ENCODE measurements at regions not wholly inside any gene's neighbourhood (a gene's known extent, or its start where the extent isn't known, plus 50 kb on each side); places are given as distances from the start of the nearest gene placed in this dataset.

- Histone ChIP-seq H3K9ac (ENCODE audit: low read depth, low read length, poor library complexity) (no peak overlapping the region), H3K4ac (ENCODE audit: low read length) (no peak overlapping the region), H2BK15ac (ENCODE audit: low read length) (no peak overlapping the region), H3K9me3 (replicated peaks in 1 of 2; ENCODE audit: control insufficient read depth in 2 of 2, insufficient read depth in 1 of 2, low read depth in 1 of 2, low read length in 2 of 2) (no peaks in the 10 kb centered on the region), H3K79me1 (ENCODE audit: low read depth, low read length) (no peaks in the 10 kb centered on the region), H2AK5ac (ENCODE audit: low read depth, low read length) (no peak overlapping the region), H2BK5ac (ENCODE audit: low read length) (no peak overlapping the region), H3K27ac (replicated peaks; ENCODE audit: low read length) (no peak overlapping the region), H4K91ac (ENCODE audit: low read depth, low read length, poor library complexity) (no peak overlapping the region), H2AFZ (ENCODE audit: low read length) (no peak overlapping the region), H3K18ac (ENCODE audit: low read length) (no peak overlapping the region), H3K4me2 (ENCODE audit: insufficient read depth, low read length, poor library complexity, severe bottlenecking) (no peak overlapping the region), H2BK12ac (ENCODE audit: low read length) (no peak overlapping the region), H3K27me3 (ENCODE audit: control insufficient read depth in 3 of 3, insufficient read depth in 3 of 3, low read depth in 1 of 3, low read length in 3 of 3) (no peaks in the 10 kb centered on the region), H3K4me3 (ENCODE audit: low read length in 2 of 2) (no peak overlapping the region), H4K8ac (ENCODE audit: low read depth, low read length) (no peak overlapping the region), H3K4me1 (ENCODE audit: control insufficient read depth in 2 of 2, insufficient read depth in 1 of 2, low read depth in 1 of 2, low read length in 2 of 2) (no peaks in the 10 kb centered on the region), H3K23ac (ENCODE audit: low read depth, low read length, poor library complexity) (no peak overlapping the region), H2BK120ac (ENCODE audit: low read depth, low read length) (no peak overlapping the region), H3K14ac (ENCODE audit: low read length) (no peak overlapping the region), H3K36me3 (replicated peaks in 1 of 2; ENCODE audit: control insufficient read depth in 2 of 2, insufficient read depth in 2 of 2, low read length in 2 of 2) (no peaks in the 10 kb centered on the region)
- no peak for DNase-seq (ENCODE audit: low spot score)
- WGBS, 2 donors (ENCODE audit: extremely low coverage in 2 of 2, insufficient read length in 2 of 2, insufficient replicate concordance in 1 of 2) = no CpG with 5 or more reads among the region's 3 CpGs
These were observed 305.0 kb downstream of the SHQ1 start for GRCh38 chr3:72543246-72543645.

GRCh38 chr3:72542781-72543180 lies 305.5 kb downstream of the SHQ1 start:
- H2AFZ ChIP-seq (ENCODE audit: low read length) = no peak overlapping the region
- no peak overlapping the region for H3K14ac ChIP-seq (ENCODE audit: low read length)
- no peak overlapping the region for H2BK12ac ChIP-seq (ENCODE audit: low read length)
- no peaks in the 10 kb centered on the region for H3K79me1 ChIP-seq (ENCODE audit: low read depth, low read length)
- no peak overlapping the region for H3K23ac ChIP-seq (ENCODE audit: low read depth, low read length, poor library complexity)
- H3K27me3 ChIP-seq (ENCODE audit: control insufficient read depth in 3 of 3, insufficient read depth in 3 of 3, low read depth in 1 of 3, low read length in 3 of 3) = no peaks in the 10 kb centered on the region
- no peak overlapping the region for H3K4ac ChIP-seq (ENCODE audit: low read length)
- H3K18ac ChIP-seq (ENCODE audit: low read length) = no peak overlapping the region
- no peak overlapping the region for H3K9ac ChIP-seq (ENCODE audit: low read depth, low read length, poor library complexity)
- no peak overlapping the region for H4K91ac ChIP-seq (ENCODE audit: low read depth, low read length, poor library complexity)
- H3K36me3 ChIP-seq (replicated peaks in 1 of 2; ENCODE audit: control insufficient read depth in 2 of 2, insufficient read depth in 2 of 2, low read length in 2 of 2) = no peaks in the 10 kb centered on the region
- no peak overlapping the region for H2BK15ac ChIP-seq (ENCODE audit: low read length)
- H4K8ac ChIP-seq (ENCODE audit: low read depth, low read length) = no peak overlapping the region
- DNase-seq (ENCODE audit: low spot score) = no peak
- H3K4me1 ChIP-seq (ENCODE audit: control insufficient read depth in 2 of 2, insufficient read depth in 1 of 2, low read depth in 1 of 2, low read length in 2 of 2) = no peaks in the 10 kb centered on the region
- WGBS, 2 donors (ENCODE audit: extremely low coverage in 2 of 2, insufficient read length in 2 of 2, insufficient replicate concordance in 1 of 2) = no CpG with 5 or more reads among the region's 6 CpGs
- H2BK5ac ChIP-seq (ENCODE audit: low read length) = no peak overlapping the region
- H2AK5ac ChIP-seq (ENCODE audit: low read depth, low read length) = no peak overlapping the region
- no peak overlapping the region for H3K4me3 ChIP-seq (ENCODE audit: low read length in 2 of 2)
- no peak overlapping the region for H3K4me2 ChIP-seq (ENCODE audit: insufficient read depth, low read length, poor library complexity, severe bottlenecking)
- no peak overlapping the region for H2BK120ac ChIP-seq (ENCODE audit: low read depth, low read length)
- H3K9me3 ChIP-seq (replicated peaks in 1 of 2; ENCODE audit: control insufficient read depth in 2 of 2, insufficient read depth in 1 of 2, low read depth in 1 of 2, low read length in 2 of 2) = no peaks in the 10 kb centered on the region
- no peak overlapping the region for H3K27ac ChIP-seq (replicated peaks; ENCODE audit: low read length)

- H3K18ac ChIP-seq (ENCODE audit: low read length) = no peak overlapping the region
- WGBS, 2 donors (ENCODE audit: extremely low coverage in 2 of 2, insufficient read length in 2 of 2, insufficient replicate concordance in 1 of 2) = no CpG with 5 or more reads among the region's 5 CpGs
- H2BK12ac ChIP-seq (ENCODE audit: low read length) = no peak overlapping the region
- H4K91ac ChIP-seq (ENCODE audit: low read depth, low read length, poor library complexity) = no peak overlapping the region
- H3K9me3 ChIP-seq (replicated peaks in 1 of 2; ENCODE audit: control insufficient read depth in 2 of 2, insufficient read depth in 1 of 2, low read depth in 1 of 2, low read length in 2 of 2) = no peaks in the 10 kb centered on the region
- H2BK5ac ChIP-seq (ENCODE audit: low read length) = no peak overlapping the region
- H3K14ac ChIP-seq (ENCODE audit: low read length) = no peak overlapping the region
- no peak overlapping the region for H2BK15ac ChIP-seq (ENCODE audit: low read length)
- H3K4me2 ChIP-seq (ENCODE audit: insufficient read depth, low read length, poor library complexity, severe bottlenecking) = no peak overlapping the region
- DNase-seq (ENCODE audit: low spot score) = no peak
- no peak overlapping the region for H3K4me3 ChIP-seq (ENCODE audit: low read length in 2 of 2)
- H2AK5ac ChIP-seq (ENCODE audit: low read depth, low read length) = no peak overlapping the region
- no peak overlapping the region for H3K27ac ChIP-seq (replicated peaks; ENCODE audit: low read length)
- no peak overlapping the region for H3K23ac ChIP-seq (ENCODE audit: low read depth, low read length, poor library complexity)
- H3K9ac ChIP-seq (ENCODE audit: low read depth, low read length, poor library complexity) = no peak overlapping the region
- no peak overlapping the region for H3K4ac ChIP-seq (ENCODE audit: low read length)
- no peak overlapping the region for H2AFZ ChIP-seq (ENCODE audit: low read length)
- peaks cover 0 to 2% of the 10 kb centered on the region in 2 donors for H3K4me1 ChIP-seq (ENCODE audit: control insufficient read depth in 2 of 2, insufficient read depth in 1 of 2, low read depth in 1 of 2, low read length in 2 of 2)
- peaks cover 0 to 4% (median 0%) of the 10 kb centered on the region in 3 experiments for H3K27me3 ChIP-seq (ENCODE audit: control insufficient read depth in 3 of 3, insufficient read depth in 3 of 3, low read depth in 1 of 3, low read length in 3 of 3)
- no peak overlapping the region for H4K8ac ChIP-seq (ENCODE audit: low read depth, low read length)
- no peaks in the 10 kb centered on the region for H3K36me3 ChIP-seq (replicated peaks in 1 of 2; ENCODE audit: control insufficient read depth in 2 of 2, insufficient read depth in 2 of 2, low read length in 2 of 2)
- H2BK120ac ChIP-seq (ENCODE audit: low read depth, low read length) = no peak overlapping the region
- no peaks in the 10 kb centered on the region for H3K79me1 ChIP-seq (ENCODE audit: low read depth, low read length)
These were observed 308.4 kb downstream of the SHQ1 start for GRCh38 chr3:72539856-72540255.

- no peak overlapping the region for H3K9ac ChIP-seq (ENCODE audit: low read depth, low read length, poor library complexity)
- no peak overlapping the region for H4K8ac ChIP-seq (ENCODE audit: low read depth, low read length)
- H3K4ac ChIP-seq (ENCODE audit: low read length) = no peak overlapping the region
- H2BK15ac ChIP-seq (ENCODE audit: low read length) = no peak overlapping the region
- H3K9me3 ChIP-seq (replicated peaks in 1 of 2; ENCODE audit: control insufficient read depth in 2 of 2, insufficient read depth in 1 of 2, low read depth in 1 of 2, low read length in 2 of 2) = no peaks in the 10 kb centered on the region
- H2BK12ac ChIP-seq (ENCODE audit: low read length) = no peak overlapping the region
- no peak overlapping the region for H3K18ac ChIP-seq (ENCODE audit: low read length)
- peaks cover 0 to 2% of the 10 kb centered on the region in 2 donors for H3K4me1 ChIP-seq (ENCODE audit: control insufficient read depth in 2 of 2, insufficient read depth in 1 of 2, low read depth in 1 of 2, low read length in 2 of 2)
- no peak for DNase-seq (ENCODE audit: low spot score)
- H3K23ac ChIP-seq (ENCODE audit: low read depth, low read length, poor library complexity) = no peak overlapping the region
- no peaks in the 10 kb centered on the region for H3K36me3 ChIP-seq (replicated peaks in 1 of 2; ENCODE audit: control insufficient read depth in 2 of 2, insufficient read depth in 2 of 2, low read length in 2 of 2)
- H3K27ac ChIP-seq (replicated peaks; ENCODE audit: low read length) = no peak overlapping the region
- WGBS, 2 donors (ENCODE audit: extremely low coverage in 2 of 2, insufficient read length in 2 of 2, insufficient replicate concordance in 1 of 2) = no CpG with 5 or more reads among the region's 6 CpGs
- H2AK5ac ChIP-seq (ENCODE audit: low read depth, low read length) = no peak overlapping the region
- no peak overlapping the region for H3K4me3 ChIP-seq (ENCODE audit: low read length in 2 of 2)
- no peak overlapping the region for H3K14ac ChIP-seq (ENCODE audit: low read length)
- no peak overlapping the region for H2BK5ac ChIP-seq (ENCODE audit: low read length)
- H3K79me1 ChIP-seq (ENCODE audit: low read depth, low read length) = no peaks in the 10 kb centered on the region
- no peak overlapping the region for H2BK120ac ChIP-seq (ENCODE audit: low read depth, low read length)
- H3K4me2 ChIP-seq (ENCODE audit: insufficient read depth, low read length, poor library complexity, severe bottlenecking) = no peak overlapping the region
- no peak overlapping the region for H4K91ac ChIP-seq (ENCODE audit: low read depth, low read length, poor library complexity)
- no peak overlapping the region for H2AFZ ChIP-seq (ENCODE audit: low read length)
- H3K27me3 ChIP-seq (ENCODE audit: control insufficient read depth in 3 of 3, insufficient read depth in 3 of 3, low read depth in 1 of 3, low read length in 3 of 3) = peaks cover 0 to 4% (median 0%) of the 10 kb centered on the region in 3 experiments
These were observed 310.0 kb downstream of the SHQ1 start for GRCh38 chr3:72538070-72538745.

Data from neuronal stem cell (in vitro differentiated cells).